DOHH2 (cell line): ENCODE measurements at regions not wholly inside any gene's neighbourhood (a gene's known extent, or its start where the extent isn't known, plus 50 kb on each side); places are given as distances from the start of the nearest gene placed in this dataset.

Experiments used
- CTCF ChIP-seq: fragments of 200-600 bp; sonication (generic); IDR thresholded peaks from one replicate; pipeline ENCODE4 v1.5.1; 2014; ENCODE audit warnings: antibody characterized with exemption, mild to moderate bottlenecking, low read depth, low read length; ENCODE audit not compliant: poor library complexity, severe bottlenecking
- EZH2phosphoT487 ChIP-seq: fragments of 200-600 bp; sonication (generic); IDR thresholded peaks from 2 replicates; pipeline ENCODE4 v1.6.1; 2017; ENCODE audit warnings: borderline replicate concordance, mild to moderate bottlenecking, antibody characterized with exemption, low read length, moderate library complexity, mixed read lengths

GRCh38 chr17:71914812-71915211 is 206.0 kb upstream of the SOX9 start:
- TF ChIP-seq CTCF (no peak), EZH2phosphoT487 (no peak)
